MM.1S (cell line): ENCODE measurements at regions not wholly inside any gene's neighbourhood (a gene's known extent, or its start where the extent isn't known, plus 50 kb on each side); places are given as distances from the start of the nearest gene placed in this dataset.
A peak's percentile ranks its signal among the peaks of the same experiment; 100 is the strongest.

Source experiments
- DNase-seq: peaks from one replicate; pipeline ENCODE4 v3.0.0-alpha.2; 2015
- H2AFZ ChIP-seq: fragments of 300-600 bp; sonication (generic); 2 replicates; pipeline ENCODE4 v1.6.0; 2016; ENCODE audit warnings: antibody characterized with exemption, low read length
- H3F3A ChIP-seq: fragments of 300-600 bp; sonication (generic); 2 replicates; pipeline ENCODE4 v1.6.1; 2016; ENCODE audit warnings: mild to moderate bottlenecking, antibody characterized with exemption, low read length, moderate library complexity, mixed read lengths; ENCODE audit not compliant: insufficient read depth
- H3K27ac ChIP-seq: fragments of 300-600 bp; sonication (generic); 2 replicates; pipeline ENCODE4 v1.5.1; 2016; ENCODE audit warnings: mild to moderate bottlenecking, low read length
- H3K27me3 ChIP-seq: fragments of 300-600 bp; sonication (generic); replicated peaks from 2 replicates; pipeline ENCODE4 v1.6.0; 2016; ENCODE audit warnings: low read length; ENCODE audit not compliant: insufficient read depth
- H3K36me3 ChIP-seq: fragments of 300-600 bp; sonication (generic); replicated peaks from 2 replicates; pipeline ENCODE4 v1.6.1; 2016; ENCODE audit warnings: mild to moderate bottlenecking, low read length, mixed read lengths; ENCODE audit not compliant: insufficient read depth
- H3K4me1 ChIP-seq: fragments of 300-600 bp; sonication (generic); 2 replicates; pipeline ENCODE4 v1.6.1; 2016; ENCODE audit warnings: low read length, mixed read lengths
- H3K4me2 ChIP-seq: fragments of 300-600 bp; sonication (generic); 2 replicates; pipeline ENCODE4 v1.6.0; 2016; ENCODE audit warnings: low read depth, low read length
- H3K4me3 ChIP-seq: fragments of 300-600 bp; sonication (generic); 2 replicates; pipeline ENCODE4 v1.5.1; 2016; ENCODE audit warnings: low read length, mixed read lengths
- H3K79me2 ChIP-seq: fragments of 300-600 bp; sonication (generic); 2 replicates; pipeline ENCODE4 v1.6.1; 2016; ENCODE audit warnings: mixed run types, low read length, mixed read lengths
- H3K9ac ChIP-seq: fragments of 300-600 bp; sonication (generic); 2 replicates; pipeline ENCODE4 v1.6.1; 2016; ENCODE audit warnings: low read length, mixed read lengths
- H3K9me2 ChIP-seq: fragments of 300-600 bp; sonication (generic); replicated peaks from 2 replicates; pipeline ENCODE4 v1.6.1; 2016; ENCODE audit warnings: mild to moderate bottlenecking, low read length, mixed read lengths; ENCODE audit not compliant: insufficient read depth
- H3K9me3 ChIP-seq: fragments of 300-600 bp; sonication (generic); replicated peaks from 2 replicates; pipeline ENCODE4 v1.6.1; 2016; ENCODE audit warnings: mild to moderate bottlenecking, low read length, mixed read lengths; ENCODE audit not compliant: insufficient read depth
- H4K20me1 ChIP-seq: fragments of 300-600 bp; sonication (generic); 2 replicates; pipeline ENCODE4 v1.6.1; 2016; ENCODE audit warnings: mild to moderate bottlenecking, low read length, moderate library complexity, mixed read lengths; ENCODE audit not compliant: insufficient read depth
- EZH2 ChIP-seq: fragments of 300-600 bp; sonication (generic); optimal IDR thresholded peaks from 2 replicates; pipeline ENCODE3; 2017; ENCODE audit warnings: low read depth, mild to moderate bottlenecking, antibody characterized with exemption, low read length, mixed read lengths
- EZH2phosphoT487 ChIP-seq: fragments of 300-600 bp; sonication (generic); IDR thresholded peaks from 2 replicates; pipeline ENCODE4 v1.6.1; 2018; ENCODE audit warnings: antibody characterized with exemption, low read length
- TF ChIP-seq, protein P1 (sequence below): fragments of 300-600 bp; sonication (generic); IDR thresholded peaks from 2 replicates; pipeline ENCODE4 v1.5.1; 2016; ENCODE audit warnings: antibody characterized with exemption, low read length, mixed read lengths

DNA sequence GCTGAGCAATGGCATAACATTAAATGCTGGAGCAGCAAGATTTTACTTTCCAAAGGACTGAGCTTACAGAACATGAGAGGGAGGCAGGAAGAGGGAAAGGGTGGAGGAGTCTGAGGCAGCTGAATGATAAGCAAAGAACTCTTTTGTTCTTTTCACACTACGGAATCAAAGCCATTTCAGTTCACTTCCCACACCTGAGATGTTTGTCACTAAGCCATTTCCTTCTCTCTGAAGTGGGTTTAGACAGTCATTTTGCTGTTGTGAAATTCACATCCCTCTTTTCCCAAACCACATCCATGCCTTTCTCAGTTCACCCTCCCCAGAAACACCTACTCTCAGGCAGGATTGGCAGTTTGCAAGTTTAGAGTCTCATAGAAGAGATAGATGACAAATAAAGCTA, 267.9 kb downstream of the ADGRG6 start:
- no peak for DNase-seq
- peaks cover 22% of the 10 kb centered on the region for H3K4me1 ChIP-seq
- H3F3A ChIP-seq = 0 out of 2 replicates have a peak, but pooled peaks cover 4% of the 10 kb centered on the region
- no peak overlapping the region for H3K9ac ChIP-seq
- no peaks in the 10 kb centered on the region for H3K9me3 ChIP-seq
- H3K27ac ChIP-seq = peak overlapping the region; percentile 29; the same call in 1 of the 2 replicates
- no peaks in the 10 kb centered on the region for H3K27me3 ChIP-seq
- H3K9me2 ChIP-seq = no peaks in the 10 kb centered on the region
- H2AFZ ChIP-seq = no peak overlapping the region
- peak overlapping the region; percentile 24; the same call in 1 of the 2 replicates for H3K4me2 ChIP-seq
- no peaks in the 10 kb centered on the region for H3K79me2 ChIP-seq
- H3K36me3 ChIP-seq = no peaks in the 10 kb centered on the region
- no peak overlapping the region for H3K4me3 ChIP-seq
- TF ChIP-seq, protein P1, sequence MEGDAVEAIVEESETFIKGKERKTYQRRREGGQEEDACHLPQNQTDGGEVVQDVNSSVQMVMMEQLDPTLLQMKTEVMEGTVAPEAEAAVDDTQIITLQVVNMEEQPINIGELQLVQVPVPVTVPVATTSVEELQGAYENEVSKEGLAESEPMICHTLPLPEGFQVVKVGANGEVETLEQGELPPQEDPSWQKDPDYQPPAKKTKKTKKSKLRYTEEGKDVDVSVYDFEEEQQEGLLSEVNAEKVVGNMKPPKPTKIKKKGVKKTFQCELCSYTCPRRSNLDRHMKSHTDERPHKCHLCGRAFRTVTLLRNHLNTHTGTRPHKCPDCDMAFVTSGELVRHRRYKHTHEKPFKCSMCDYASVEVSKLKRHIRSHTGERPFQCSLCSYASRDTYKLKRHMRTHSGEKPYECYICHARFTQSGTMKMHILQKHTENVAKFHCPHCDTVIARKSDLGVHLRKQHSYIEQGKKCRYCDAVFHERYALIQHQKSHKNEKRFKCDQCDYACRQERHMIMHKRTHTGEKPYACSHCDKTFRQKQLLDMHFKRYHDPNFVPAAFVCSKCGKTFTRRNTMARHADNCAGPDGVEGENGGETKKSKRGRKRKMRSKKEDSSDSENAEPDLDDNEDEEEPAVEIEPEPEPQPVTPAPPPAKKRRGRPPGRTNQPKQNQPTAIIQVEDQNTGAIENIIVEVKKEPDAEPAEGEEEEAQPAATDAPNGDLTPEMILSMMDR = no peak
- H4K20me1 ChIP-seq = no peaks in the 10 kb centered on the region

DNA sequence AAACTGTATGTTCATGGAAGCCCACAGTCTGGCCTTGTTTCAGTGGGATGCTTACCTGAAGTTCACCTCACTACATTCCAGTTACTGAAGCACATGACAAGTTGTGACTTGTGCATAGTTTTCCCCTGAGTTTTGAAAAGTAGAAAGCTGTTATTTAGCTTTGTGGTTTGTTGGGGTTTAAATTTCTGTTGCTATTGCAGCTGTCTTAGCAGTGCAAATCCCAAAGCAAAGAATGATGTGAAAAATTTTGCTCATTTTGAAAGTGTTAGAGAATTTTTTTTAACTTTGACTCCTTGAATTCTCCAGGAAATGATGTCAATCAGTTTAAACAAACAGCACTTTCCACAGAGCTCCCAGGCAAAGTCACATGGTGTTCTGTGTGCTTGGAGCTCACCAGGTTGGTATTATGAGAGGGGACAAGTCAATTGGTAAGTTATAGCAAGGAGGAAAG, 268.4 kb downstream of the ADGRG6 start:
- Histone ChIP-seq H2AFZ (no peak overlapping the region), H3F3A (0 out of 2 replicates have a peak, but pooled peaks cover 4% of the 10 kb centered on the region), H3K9me2 (no peaks in the 10 kb centered on the region), H3K4me1 (peaks cover 22% of the 10 kb centered on the region), H4K20me1 (no peaks in the 10 kb centered on the region), H3K79me2 (no peaks in the 10 kb centered on the region), H3K36me3 (no peaks in the 10 kb centered on the region), H3K27ac (peak overlapping the region; percentile 29; the same call in 1 of the 2 replicates), H3K27me3 (no peaks in the 10 kb centered on the region), H3K4me3 (no peak overlapping the region), H3K9me3 (no peaks in the 10 kb centered on the region), H3K4me2 (no peak overlapping the region), H3K9ac (no peak overlapping the region)
- no peak for TF ChIP-seq EZH2phosphoT487
- no peak for TF ChIP-seq EZH2
- TF ChIP-seq, protein P1 = no peak
- no peak for DNase-seq

DNA sequence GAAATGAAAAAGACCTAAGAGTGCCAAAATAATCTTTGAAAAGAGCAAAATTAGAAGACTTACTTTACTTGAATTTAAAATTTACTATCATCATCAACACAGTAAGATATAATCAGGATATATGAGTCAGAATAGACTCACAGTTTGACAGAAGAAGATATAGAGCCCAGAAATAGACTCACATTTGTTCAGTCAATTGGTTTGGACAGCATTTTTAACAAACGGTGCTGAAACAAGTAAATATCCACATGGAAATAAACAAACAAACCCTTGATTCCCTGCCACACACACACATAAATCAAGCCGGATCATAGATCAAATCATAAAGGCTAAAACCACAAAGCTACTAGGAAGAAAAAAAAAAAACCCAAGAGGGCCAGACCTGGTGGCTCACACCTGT, 291.1 kb downstream of the ADGRG6 start:
- TF ChIP-seq EZH2 = no peak
- TF ChIP-seq, protein P1 = no peak
- no peak for TF ChIP-seq EZH2phosphoT487
- no peak overlapping the region for H3K4me2 ChIP-seq
- no peaks in the 10 kb centered on the region for H4K20me1 ChIP-seq
- no peaks in the 10 kb centered on the region for H3K27me3 ChIP-seq
- H3K9ac ChIP-seq = no peak overlapping the region
- H3K27ac ChIP-seq = no peak overlapping the region
- no peaks in the 10 kb centered on the region for H3K9me2 ChIP-seq
- DNase-seq = no peak
- no peak overlapping the region for H2AFZ ChIP-seq
- no peaks in the 10 kb centered on the region for H3K9me3 ChIP-seq
- H3F3A ChIP-seq = no peaks in the 10 kb centered on the region
- H3K36me3 ChIP-seq = no peaks in the 10 kb centered on the region
- H3K4me3 ChIP-seq = no peak overlapping the region
- no peaks in the 10 kb centered on the region for H3K79me2 ChIP-seq
- no peaks in the 10 kb centered on the region for H3K4me1 ChIP-seq
